PC-9 (cell line): ENCODE measurements at regions not wholly inside any gene's neighbourhood (a gene's known extent, or its start where the extent isn't known, plus 50 kb on each side); places are given as distances from the start of the nearest gene placed in this dataset.
"Not testable (repeated sequence)": the region's sequence is repeated elsewhere in the genome, so short reads cannot be mapped to it uniquely, and the experiment has no call there.

Experiments used
- BruUV-seq: library from RNA; stranded (reverse); fragments of 400-500 nt; replicated peaks from 2 replicates; lab custom pipeline; 2021; lab: Mats Ljungman, UMichigan
- CTCF ChIA-PET: fragments of 300-600 bp; sonication (Branson Sonifier 250); formaldehyde crosslinking; loops from one replicate; lab custom pipeline; 2022; ENCODE audit warnings: antibody characterized with exemption; lab: Charles Lee
- POLR2A ChIA-PET: fragments of 300-600 bp; sonication (Branson Sonifier 250); formaldehyde crosslinking; loops from one replicate; lab custom pipeline; 2022; ENCODE audit warnings: antibody characterized with exemption; ENCODE audit not compliant: unreplicated experiment; lab: Charles Lee
- DNase-seq, 2 experiments: peaks; one replicate each; pipeline versions ENCODE4 v3.0.0 to v3.0.0-alpha.2; 2015 to 2022; ENCODE audit warnings: mixed read lengths in 1 of 2
- H2AFZ ChIP-seq: fragments of 200-600 bp; sonication (generic); 2 replicates; pipeline ENCODE4 v1.8.1; 2017; ENCODE audit warnings: antibody characterized with exemption
- H3F3A ChIP-seq: fragments of 200-600 bp; sonication (generic); 2 replicates; pipeline ENCODE4 v1.8.1; 2017; ENCODE audit warnings: antibody characterized with exemption, mild to moderate bottlenecking, low read depth; ENCODE audit not compliant: insufficient read depth
- H3K27ac ChIP-seq: fragments of 200-600 bp; sonication (generic); 2 replicates; pipeline ENCODE4 v1.6.1; 2016; ENCODE audit warnings: mixed run types
- H3K27me3 ChIP-seq: fragments of 200-600 bp; sonication (generic); 2 replicates; pipeline ENCODE4 v1.6.1; 2016; ENCODE audit warnings: low read depth, mixed run types; ENCODE audit not compliant: insufficient read depth
- H3K36me3 ChIP-seq: fragments of 200-600 bp; sonication (generic); 2 replicates; pipeline ENCODE4 v1.6.1; 2016; ENCODE audit warnings: low read depth, mixed run types
- H3K4me1 ChIP-seq: fragments of 200-600 bp; sonication (generic); replicated peaks from 2 replicates; pipeline ENCODE4 v1.6.1; 2016; ENCODE audit warnings: mixed run types; ENCODE audit not compliant: insufficient read depth
- H3K4me2 ChIP-seq: fragments of 200-600 bp; sonication (generic); 2 replicates; pipeline ENCODE4 v1.6.1; 2017; ENCODE audit warnings: mixed run types
- H3K4me3 ChIP-seq: fragments of 200-600 bp; sonication (generic); 2 replicates; pipeline ENCODE4 v1.6.1; 2016; ENCODE audit warnings: mixed run types
- H3K79me2 ChIP-seq: fragments of 200-600 bp; sonication (generic); 2 replicates; pipeline ENCODE4 v1.6.1; 2017; ENCODE audit warnings: low read depth, mixed run types
- H3K9me2 ChIP-seq: fragments of 200-600 bp; sonication (generic); 2 replicates; pipeline ENCODE4 v1.8.1; 2017; ENCODE audit warnings: mild to moderate bottlenecking; ENCODE audit not compliant: insufficient read depth
- H3K9me3 ChIP-seq: fragments of 200-600 bp; sonication (generic); 2 replicates; pipeline ENCODE4 v1.8.1; 2016; ENCODE audit warnings: low read depth; ENCODE audit not compliant: insufficient read depth
- H4K20me1 ChIP-seq: fragments of 200-600 bp; sonication (generic); 2 replicates; pipeline ENCODE4 v1.8.1; 2017; ENCODE audit not compliant: insufficient read depth
- EZH2 ChIP-seq: fragments of 200-600 bp; sonication (generic); IDR thresholded peaks from 2 replicates; pipeline ENCODE4 v1.8.0; 2017; ENCODE audit warnings: antibody characterized with exemption, low read depth
- intact Hi-C: fragments of 100-400 bp; cut with micrococcal nuclease; formaldehyde crosslinking; loops from one replicate; pipeline ENCODE4 v1.10.0; 2022; ENCODE audit not compliant: unreplicated experiment
- TF ChIP-seq, protein P1 (sequence below): fragments of 200-600 bp; sonication (generic); conservative IDR thresholded peaks from 2 replicates; pipeline ENCODE4 v1.6.1; 2017; ENCODE audit warnings: mixed run types, antibody characterized with exemption, mild to moderate bottlenecking, moderate library complexity

DNA sequence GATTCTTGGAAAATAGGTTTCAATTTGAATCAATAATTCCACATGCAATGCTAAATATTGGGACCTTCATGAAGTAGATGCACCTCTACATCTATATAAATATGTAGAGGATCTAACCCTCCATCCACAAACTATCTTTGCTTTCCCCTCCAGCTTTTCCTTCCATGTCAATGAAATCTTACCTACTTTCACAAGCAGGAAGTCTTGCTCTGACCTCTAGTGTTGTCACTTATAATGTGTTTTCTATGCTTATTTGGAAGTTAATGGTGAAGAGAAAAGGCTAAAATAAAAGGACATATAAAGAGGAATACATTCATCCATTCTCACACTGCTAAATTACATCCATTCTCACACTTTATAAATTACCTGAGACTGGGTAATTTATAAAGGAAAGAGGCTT is 472.7 kb upstream of the DIAPH2 start:
- H3K4me3 ChIP-seq, result no peak overlapping the region
- H3K27me3 ChIP-seq, result no peaks in the 10 kb centered on the region
- no peak overlapping the region for H2AFZ ChIP-seq
- ChIA-PET POLR2A (no interaction called here), CTCF (no interaction called here)
- H3K27ac ChIP-seq, result no peak overlapping the region
- no peaks in the 10 kb centered on the region for H3K36me3 ChIP-seq
- no peaks in the 10 kb centered on the region for H3K4me1 ChIP-seq
- H4K20me1 ChIP-seq, result no peaks in the 10 kb centered on the region
- BruUV-seq, result no TSS peak
- TF ChIP-seq, protein P1, sequence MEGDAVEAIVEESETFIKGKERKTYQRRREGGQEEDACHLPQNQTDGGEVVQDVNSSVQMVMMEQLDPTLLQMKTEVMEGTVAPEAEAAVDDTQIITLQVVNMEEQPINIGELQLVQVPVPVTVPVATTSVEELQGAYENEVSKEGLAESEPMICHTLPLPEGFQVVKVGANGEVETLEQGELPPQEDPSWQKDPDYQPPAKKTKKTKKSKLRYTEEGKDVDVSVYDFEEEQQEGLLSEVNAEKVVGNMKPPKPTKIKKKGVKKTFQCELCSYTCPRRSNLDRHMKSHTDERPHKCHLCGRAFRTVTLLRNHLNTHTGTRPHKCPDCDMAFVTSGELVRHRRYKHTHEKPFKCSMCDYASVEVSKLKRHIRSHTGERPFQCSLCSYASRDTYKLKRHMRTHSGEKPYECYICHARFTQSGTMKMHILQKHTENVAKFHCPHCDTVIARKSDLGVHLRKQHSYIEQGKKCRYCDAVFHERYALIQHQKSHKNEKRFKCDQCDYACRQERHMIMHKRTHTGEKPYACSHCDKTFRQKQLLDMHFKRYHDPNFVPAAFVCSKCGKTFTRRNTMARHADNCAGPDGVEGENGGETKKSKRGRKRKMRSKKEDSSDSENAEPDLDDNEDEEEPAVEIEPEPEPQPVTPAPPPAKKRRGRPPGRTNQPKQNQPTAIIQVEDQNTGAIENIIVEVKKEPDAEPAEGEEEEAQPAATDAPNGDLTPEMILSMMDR, result no peak
- no peak for TF ChIP-seq EZH2
- no peaks in the 10 kb centered on the region for H3K9me3 ChIP-seq
- no peak overlapping the region for H3K4me2 ChIP-seq
- no peaks in the 10 kb centered on the region for H3K9me2 ChIP-seq
- intact Hi-C loops, result no loop called here
- H3K79me2 ChIP-seq, result no peaks in the 10 kb centered on the region
- H3F3A ChIP-seq, result no peaks in the 10 kb centered on the region
- no peak for DNase-seq

DNA sequence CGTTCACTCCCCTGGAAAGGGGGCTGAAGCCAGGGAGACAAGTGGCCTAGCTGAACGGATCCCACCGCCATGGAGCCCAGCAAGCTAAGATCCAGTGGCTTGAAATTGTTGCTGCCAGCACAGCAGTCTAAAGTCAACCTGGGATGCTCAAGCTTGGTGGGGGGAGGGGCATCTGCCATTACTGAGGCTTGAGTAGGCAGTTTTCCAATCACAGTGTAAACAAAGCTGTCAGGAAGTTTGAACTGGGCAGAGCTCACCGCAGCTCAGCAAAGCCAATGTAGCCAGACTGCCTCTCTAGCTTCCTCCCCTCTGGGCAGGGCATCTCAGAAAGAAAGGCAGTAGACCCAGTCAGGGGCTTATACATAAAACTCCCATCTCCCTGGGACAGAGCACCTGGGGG is 470.0 kb upstream of the DIAPH2 start:
- H3K36me3 ChIP-seq, POLR2A ChIA-PET, H3K9me2 ChIP-seq, intact Hi-C loops, H3K27ac ChIP-seq, H3K9me3 ChIP-seq, H3F3A ChIP-seq, H3K27me3 ChIP-seq, H3K79me2 ChIP-seq, DNase-seq, H4K20me1 ChIP-seq, BruUV-seq, CTCF ChIA-PET, H3K4me1 ChIP-seq, H3K4me2 ChIP-seq, H3K4me3 ChIP-seq, H2AFZ ChIP-seq: not testable (repeated sequence)

DNA sequence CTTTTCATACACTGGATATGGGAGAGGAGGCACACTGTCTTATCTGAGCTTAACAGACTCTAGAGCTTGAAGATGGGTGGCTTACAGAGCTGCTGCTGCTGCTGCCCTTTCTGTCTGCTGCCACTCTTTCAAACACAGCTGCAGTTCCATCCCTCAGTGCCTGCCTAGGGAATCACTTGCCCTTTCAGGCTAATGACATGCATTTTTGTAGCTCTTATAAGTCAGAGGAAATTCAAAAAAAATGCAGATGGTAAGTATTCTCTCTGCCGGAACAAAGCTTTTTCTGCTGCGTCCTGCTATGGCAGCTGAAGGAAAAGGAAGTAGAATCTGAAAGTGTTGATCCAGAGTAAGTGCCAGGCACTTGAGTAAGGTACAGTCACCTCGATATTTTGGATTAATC is 460.4 kb upstream of the DIAPH2 start:
- Histone ChIP-seq H2AFZ (no peak overlapping the region), H3K36me3 (no peaks in the 10 kb centered on the region), H3K4me2 (no peak overlapping the region), H3K9me2 (no peaks in the 10 kb centered on the region), H3K27me3 (no peaks in the 10 kb centered on the region), H4K20me1 (no peaks in the 10 kb centered on the region), H3K4me1 (no peaks in the 10 kb centered on the region), H3K9me3 (no peaks in the 10 kb centered on the region), H3K79me2 (no peaks in the 10 kb centered on the region), H3K27ac (no peak overlapping the region), H3F3A (no peaks in the 10 kb centered on the region), H3K4me3 (no peak overlapping the region)
- no TSS peak for BruUV-seq
- TF ChIP-seq, protein P1, result no peak
- no peak for TF ChIP-seq EZH2
- CTCF ChIA-PET, result no interaction called here
- no peak for DNase-seq
- POLR2A ChIA-PET, result no interaction called here
- intact Hi-C loops, result no loop called here

DNA sequence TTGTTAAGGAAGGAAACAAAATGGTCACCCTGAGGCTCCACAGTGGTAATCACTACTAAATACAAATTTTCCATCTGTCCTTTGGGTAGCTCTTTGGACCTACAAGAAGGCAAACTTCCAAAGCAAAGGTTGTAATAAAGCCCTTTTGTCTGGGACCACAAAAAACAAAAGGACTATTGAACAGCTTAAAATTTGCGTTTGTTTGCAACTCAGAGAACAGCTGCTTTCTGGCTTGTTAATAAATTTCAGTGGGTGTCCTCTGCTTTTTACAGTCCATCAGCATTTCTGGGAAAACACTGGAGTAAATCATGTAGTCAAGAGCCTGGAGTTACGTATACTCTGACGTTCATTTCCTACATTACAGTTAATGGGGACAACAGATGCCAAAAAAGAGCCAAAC is 439.7 kb upstream of the DIAPH2 start:
- Histone ChIP-seq H3K9me2 (no peaks in the 10 kb centered on the region), H3K9me3 (no peaks in the 10 kb centered on the region), H3K4me3 (no peak overlapping the region), H4K20me1 (no peaks in the 10 kb centered on the region), H3K79me2 (no peaks in the 10 kb centered on the region), H3K4me2 (no peak overlapping the region), H3K27ac (no peak overlapping the region), H3K36me3 (no peaks in the 10 kb centered on the region), H2AFZ (no peak overlapping the region), H3K27me3 (no peaks in the 10 kb centered on the region), H3K4me1 (no peaks in the 10 kb centered on the region), H3F3A (no peaks in the 10 kb centered on the region)
- DNase-seq, result no peak
- ChIA-PET POLR2A (no interaction called here), CTCF (no interaction called here)
- no peak for TF ChIP-seq EZH2
- TF ChIP-seq, protein P1, result no peak
- no TSS peak for BruUV-seq
- intact Hi-C loops, result no loop called here
